ENCODE measurements at regions not wholly inside any gene's neighbourhood (a gene's known extent, or its start where the extent isn't known, plus 50 kb on each side); places are given as distances from the start of the nearest gene placed in this dataset.

DNA sequence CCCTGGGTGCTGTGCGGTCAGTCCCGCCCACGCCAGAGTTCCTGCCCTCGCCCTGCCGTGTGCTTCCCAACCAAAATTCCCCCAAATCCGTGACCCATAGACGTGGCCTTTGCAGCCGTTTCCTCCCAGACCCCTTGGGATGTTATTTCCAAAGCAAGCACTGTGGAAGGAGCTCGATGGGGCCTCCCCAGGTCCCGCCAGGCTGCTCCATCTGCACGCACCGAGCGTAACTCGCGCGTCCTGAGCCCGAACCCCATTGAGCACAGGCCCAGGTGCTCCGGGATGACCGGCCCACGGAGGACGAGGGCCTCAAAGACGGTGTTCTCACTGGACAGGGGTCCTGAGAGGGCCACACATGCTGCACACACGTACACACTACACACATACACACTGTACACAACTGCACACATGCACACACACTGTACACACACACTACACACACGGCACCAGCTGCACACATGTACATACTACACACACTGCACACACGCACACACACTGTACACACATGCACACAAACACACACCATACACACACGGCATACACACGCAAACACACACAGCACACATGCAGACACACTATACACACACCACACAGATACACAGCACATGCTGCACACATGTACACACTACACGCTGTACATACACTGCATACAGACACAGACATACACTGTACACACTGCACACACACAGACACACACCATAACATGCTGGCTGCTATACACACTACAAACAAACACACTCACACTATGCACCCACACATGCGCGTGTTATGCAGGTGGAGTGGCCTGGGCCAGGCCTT is 431.2 kb upstream of the SALL3 start:
- H3K4me3 ChIP-seq (ENCODE audit: low read depth, low read length), result no peak overlapping the region
- TF ChIP-seq, protein P1, sequence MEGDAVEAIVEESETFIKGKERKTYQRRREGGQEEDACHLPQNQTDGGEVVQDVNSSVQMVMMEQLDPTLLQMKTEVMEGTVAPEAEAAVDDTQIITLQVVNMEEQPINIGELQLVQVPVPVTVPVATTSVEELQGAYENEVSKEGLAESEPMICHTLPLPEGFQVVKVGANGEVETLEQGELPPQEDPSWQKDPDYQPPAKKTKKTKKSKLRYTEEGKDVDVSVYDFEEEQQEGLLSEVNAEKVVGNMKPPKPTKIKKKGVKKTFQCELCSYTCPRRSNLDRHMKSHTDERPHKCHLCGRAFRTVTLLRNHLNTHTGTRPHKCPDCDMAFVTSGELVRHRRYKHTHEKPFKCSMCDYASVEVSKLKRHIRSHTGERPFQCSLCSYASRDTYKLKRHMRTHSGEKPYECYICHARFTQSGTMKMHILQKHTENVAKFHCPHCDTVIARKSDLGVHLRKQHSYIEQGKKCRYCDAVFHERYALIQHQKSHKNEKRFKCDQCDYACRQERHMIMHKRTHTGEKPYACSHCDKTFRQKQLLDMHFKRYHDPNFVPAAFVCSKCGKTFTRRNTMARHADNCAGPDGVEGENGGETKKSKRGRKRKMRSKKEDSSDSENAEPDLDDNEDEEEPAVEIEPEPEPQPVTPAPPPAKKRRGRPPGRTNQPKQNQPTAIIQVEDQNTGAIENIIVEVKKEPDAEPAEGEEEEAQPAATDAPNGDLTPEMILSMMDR (IDR thresholded peaks at IDR 0.05; ENCODE audit: low read depth, low read length), result no peak

- H3K4me3 ChIP-seq (ENCODE audit: low read depth, low read length), result no peak overlapping the region
- TF ChIP-seq, protein P1 (IDR thresholded peaks at IDR 0.05; ENCODE audit: low read depth, low read length), result no peak
Observed at GRCh38 chr18:78549971-78550370, 429.6 kb upstream of the SALL3 start.

GRCh38 chr18:78554944-78555608 is 424.5 kb upstream of the SALL3 start:
- TF ChIP-seq, protein P1 (IDR thresholded peaks at IDR 0.05; ENCODE audit: low read depth, low read length), result no peak
- no peak overlapping the region for H3K4me3 ChIP-seq (ENCODE audit: low read depth, low read length)

- no peak overlapping the region for H3K4me3 ChIP-seq (ENCODE audit: low read depth, low read length)
- TF ChIP-seq, protein P1 (IDR thresholded peaks at IDR 0.05; ENCODE audit: low read depth, low read length), result no peak
Observed at GRCh38 chr18:78557371-78557770, 422.2 kb upstream of the SALL3 start.

GRCh38 chr18:78558101-78558810 is 421.4 kb upstream of the SALL3 start:
- TF ChIP-seq, protein P1 (IDR thresholded peaks at IDR 0.05; ENCODE audit: low read depth, low read length), result no peak
- H3K4me3 ChIP-seq (ENCODE audit: low read depth, low read length), result no peak overlapping the region

- H3K4me3 ChIP-seq (ENCODE audit: low read depth, low read length), result no peak overlapping the region
- TF ChIP-seq, protein P1 (IDR thresholded peaks at IDR 0.05; ENCODE audit: low read depth, low read length), result no peak
Observed at GRCh38 chr18:78558948-78559347, 420.7 kb upstream of the SALL3 start.
